Keratinocyte (primary cell): ENCODE measurements at regions not wholly inside any gene's neighbourhood (a gene's known extent, or its start where the extent isn't known, plus 50 kb on each side); places are given as distances from the start of the nearest gene placed in this dataset.

Experiments
- DNase-seq: peaks from one replicate; pipeline ENCODE4 v3.0.0-alpha.2; 2011; ENCODE audit warnings: low read depth, missing footprints, low spot score
- FAIRE-seq: peaks from 2 replicates; lab custom pipeline; 2011; peaks lifted over from hg19 to GRCh38; lab: Jason Lieb, UNC
- H2AFZ ChIP-seq: 2 replicates; pipeline ENCODE4 v1.6.0; 2012; ENCODE audit warnings: low read length, control low read depth, inconsistent platforms; ENCODE audit not compliant: control insufficient read depth
- H3K27ac ChIP-seq: 2 replicates; pipeline ENCODE4 v1.5.1; 2011; ENCODE audit warnings: low read length; ENCODE audit not compliant: control insufficient read depth, insufficient read depth
- H3K27me3 ChIP-seq: 3 replicates; pipeline ENCODE4 v1.6.0; 2011; ENCODE audit warnings: low read length; ENCODE audit not compliant: control insufficient read depth, insufficient read depth; ENCODE audit errors: extremely low read depth
- H3K36me3 ChIP-seq, 2 experiments: 2 replicates in 1 of 2; 3 replicates in 1 of 2; pipeline ENCODE4 v1.5.1; 2011; ENCODE audit warnings: low read length in 2 of 2, mild to moderate bottlenecking in 1 of 2; ENCODE audit not compliant: control insufficient read depth in 2 of 2, insufficient read depth in 2 of 2; ENCODE audit errors: extremely low read depth in 1 of 2
- H3K4me1 ChIP-seq: 3 replicates; pipeline ENCODE4 v1.5.1; 2011; ENCODE audit warnings: low read length; ENCODE audit not compliant: control insufficient read depth, insufficient read depth; ENCODE audit errors: extremely low read depth
- H3K4me2 ChIP-seq: 3 replicates; pipeline ENCODE4 v1.6.0; 2011; ENCODE audit warnings: low read depth, low read length; ENCODE audit not compliant: control insufficient read depth, insufficient read depth; ENCODE audit errors: extremely low read depth
- H3K4me3 ChIP-seq, 3 experiments: fragments of 200-600 bp in 1 of 3; sonication (generic) in 1 of 3; 2 replicates in 2 of 3; 3 replicates in 1 of 3; pipeline ENCODE4 v1.5.1; 2011 to 2016; ENCODE audit warnings: low read length in 3 of 3, mild to moderate bottlenecking in 3 of 3, control low read depth in 2 of 3, inconsistent platforms in 1 of 3, low read depth in 1 of 3, mixed read lengths in 1 of 3, mixed run types in 1 of 3, moderate library complexity in 1 of 3; ENCODE audit not compliant: control insufficient read depth in 2 of 3, insufficient read depth in 2 of 3; ENCODE audit errors: extremely low read depth in 1 of 3
- H3K79me2 ChIP-seq: 2 replicates; pipeline ENCODE4 v1.6.0; 2012; ENCODE audit warnings: low read length; ENCODE audit not compliant: control insufficient read depth, insufficient read depth
- H3K9ac ChIP-seq: 3 replicates; pipeline ENCODE4 v1.6.0; 2011; ENCODE audit warnings: low read length; ENCODE audit not compliant: control insufficient read depth, insufficient read depth; ENCODE audit errors: extremely low read depth
- H3K9me1 ChIP-seq: 3 replicates; pipeline ENCODE4 v1.6.0; 2011; ENCODE audit warnings: low read length; ENCODE audit not compliant: control insufficient read depth, insufficient read depth; ENCODE audit errors: extremely low read depth
- H3K9me3 ChIP-seq: 2 replicates; pipeline ENCODE4 v1.5.1; 2012; ENCODE audit warnings: low read depth, low read length; ENCODE audit not compliant: control insufficient read depth
- H4K20me1 ChIP-seq: 3 replicates; pipeline ENCODE4 v1.6.0; 2011; ENCODE audit warnings: low read length; ENCODE audit not compliant: control insufficient read depth, insufficient read depth; ENCODE audit errors: extremely low read depth
- CTCF ChIP-seq, 3 experiments: IDR thresholded peaks in 1 of 3; conservative IDR thresholded peaks in 1 of 3; optimal IDR thresholded peaks in 1 of 3; 2 replicates in 2 of 3; 3 replicates in 1 of 3; pipeline versions ENCODE3 to v1.5.1; 2011; ENCODE audit warnings: low read length in 3 of 3, mild to moderate bottlenecking in 3 of 3, moderate library complexity in 2 of 3, control low read depth in 1 of 3, inconsistent platforms in 1 of 3; ENCODE audit not compliant: insufficient read depth in 2 of 3; ENCODE audit errors: extremely low read depth in 1 of 3
- EZH2 ChIP-seq: IDR thresholded peaks from one replicate; pipeline ENCODE4 v1.6.1; 2012; ENCODE audit warnings: inconsistent platforms, mild to moderate bottlenecking, low read length, moderate library complexity
- dilution Hi-C: fragments of 300-500 bp; cut with MboI; formaldehyde crosslinking; loops from one replicate; pipeline ENCODE4 v1.7.0; 2020; ENCODE audit warnings: low sequenced_read_pairs; ENCODE audit not compliant: extremely low pct_ligation_motif_present

- Histone ChIP-seq H3K27me3 (no peaks in the 10 kb centered on the region), H3K4me3 (no peak overlapping the region), H3K9ac (no peak overlapping the region), H3K27ac (no peak overlapping the region), H3K4me2 (no peak overlapping the region), H3K9me3 (no peaks in the 10 kb centered on the region), H3K79me2 (no peaks in the 10 kb centered on the region), H3K4me1 (no peaks in the 10 kb centered on the region), H3K36me3 (no peaks in the 10 kb centered on the region), H3K9me1 (no peaks in the 10 kb centered on the region), H4K20me1 (no peaks in the 10 kb centered on the region), H2AFZ (no peak overlapping the region)
- no peak for DNase-seq
- dilution Hi-C loops, result no loop called here
- TF ChIP-seq EZH2, result no peak
- no peak for TF ChIP-seq CTCF (optimal IDR thresholded peaks at IDR 0.05 in 1 of 3, IDR thresholded peaks at IDR 0.05 in 1 of 3, conservative IDR thresholded peaks at IDR 0.05 in 1 of 3; ENCODE audit: extremely low read depth in 1 of 3, insufficient read depth in 2 of 3, low read length in 3 of 3)
- FAIRE-seq, result no peak
These were observed 186.9 kb upstream of the OBI1 start for GRCh38 chr13:78845656-78846365.

GRCh38 chr13:78844106-78844505 lies 185.2 kb upstream of the OBI1 start:
- H3K27me3 ChIP-seq, result no peaks in the 10 kb centered on the region
- H4K20me1 ChIP-seq, result no peaks in the 10 kb centered on the region

More at GRCh38 chr13:78844106-78844505, 185.2 kb upstream of the OBI1 start:
- no peak overlapping the region for H3K27ac ChIP-seq
- no peaks in the 10 kb centered on the region for H3K79me2 ChIP-seq
- no peak overlapping the region for H3K4me3 ChIP-seq
- FAIRE-seq (no peak), DNase-seq (no peak)
- dilution Hi-C loops, result no loop called here
- TF ChIP-seq EZH2 (no peak), CTCF (optimal IDR thresholded peaks at IDR 0.05 in 1 of 3, IDR thresholded peaks at IDR 0.05 in 1 of 3, conservative IDR thresholded peaks at IDR 0.05 in 1 of 3; ENCODE audit: extremely low read depth in 1 of 3, insufficient read depth in 2 of 3, low read length in 3 of 3) (no peak)
- no peak overlapping the region for H3K4me2 ChIP-seq
- no peaks in the 10 kb centered on the region for H3K9me3 ChIP-seq
- no peak overlapping the region for H2AFZ ChIP-seq
- H3K4me1 ChIP-seq, result no peaks in the 10 kb centered on the region
- H3K9ac ChIP-seq, result no peak overlapping the region
- H3K9me1 ChIP-seq, result no peaks in the 10 kb centered on the region
- H3K36me3 ChIP-seq, result no peaks in the 10 kb centered on the region
